ENCODE measurements at regions not wholly inside any gene's neighbourhood (a gene's known extent, or its start where the extent isn't known, plus 50 kb on each side); places are given as distances from the start of the nearest gene placed in this dataset.

GRCh38 chr2:163802284-163802683 lies 66.5 kb upstream of the FIGN start:
- TF ChIP-seq POLR2A (IDR thresholded peaks at IDR 0.05) = no peak
- no peak for TF ChIP-seq CTCF (IDR thresholded peaks at IDR 0.05 in 8 of 11, conservative IDR thresholded peaks at IDR 0.05 in 3 of 11)

Data from spleen (tissue), 7 donors.